Left ventricle myocardium inferior (tissue), 1 donor: ENCODE measurements at regions not wholly inside any gene's neighbourhood (a gene's known extent, or its start where the extent isn't known, plus 50 kb on each side); places are given as distances from the start of the nearest gene placed in this dataset.
A peak's percentile ranks its signal among the peaks of the same experiment; 100 is the strongest.
"Not testable (repeated sequence)": the region's sequence is repeated elsewhere in the genome, so short reads cannot be mapped to it uniquely, and the experiment has no call there.

ENCODE experiments used
- DNase-seq: peaks from one replicate; pipeline ENCODE4 v3.0.0-alpha.2; 2020
- H3K27ac ChIP-seq: fragments of 200-600 bp; replicated peaks from 2 replicates; pipeline ENCODE4 v1.8.0; 2021
- H3K27me3 ChIP-seq: fragments of 200-600 bp; 2 replicates; pipeline ENCODE4 v1.8.0; 2021; ENCODE audit warnings: low read depth
- H3K36me3 ChIP-seq: fragments of 200-600 bp; 2 replicates; pipeline ENCODE4 v1.8.0; 2021
- H3K4me1 ChIP-seq: fragments of 200-600 bp; 2 replicates; pipeline ENCODE4 v1.8.0; 2021
- H3K4me3 ChIP-seq: fragments of 200-600 bp; 2 replicates; pipeline ENCODE4 v1.8.0; 2021; ENCODE audit warnings: mild to moderate bottlenecking, moderate library complexity
- H3K9me3 ChIP-seq: fragments of 200-600 bp; replicated peaks from 2 replicates; pipeline ENCODE4 v1.8.0; 2021
- CTCF ChIP-seq: fragments of 200-600 bp; IDR thresholded peaks from 2 replicates; pipeline ENCODE4 v1.8.0; 2021; ENCODE audit warnings: antibody characterized with exemption, mild to moderate bottlenecking, borderline replicate concordance
- intact Hi-C: fragments of 100-400 bp; cut with micrococcal nuclease; formaldehyde crosslinking; loops from one replicate; pipeline ENCODE4 v1.11.0; 2022
- donor health status: DM: no; HTN: yes; CAD: no; lungs with severe emphysema.

- intact Hi-C loops, result no loop called here
- Histone ChIP-seq H3K4me3 (no peak overlapping the region), H3K4me1 (no peaks in the 10 kb centered on the region), H3K9me3 (no peaks in the 10 kb centered on the region), H3K27me3 (peaks cover 5% of the 10 kb centered on the region), H3K27ac (no peak overlapping the region), H3K36me3 (no peaks in the 10 kb centered on the region)
- no peak for TF ChIP-seq CTCF
- no peak for DNase-seq
These were observed 73.3 kb upstream of the LYZL2 start for GRCh38 chr10:30702860-30703259.

GRCh38 chr10:30701451-30702173 lies 72.1 kb upstream of the LYZL2 start:
- H3K27me3 ChIP-seq, result peaks cover 5% of the 10 kb centered on the region
- H3K27ac ChIP-seq, result no peak overlapping the region
- intact Hi-C loops, result no loop called here
- no peak for DNase-seq
- no peaks in the 10 kb centered on the region for H3K9me3 ChIP-seq
- no peaks in the 10 kb centered on the region for H3K4me1 ChIP-seq
- no peak overlapping the region for H3K4me3 ChIP-seq
- no peak for TF ChIP-seq CTCF
- H3K36me3 ChIP-seq, result no peaks in the 10 kb centered on the region

GRCh38 chr10:30697806-30698205 lies 68.3 kb upstream of the LYZL2 start:
- intact Hi-C loops, result no loop called here
- Histone ChIP-seq H3K4me1 (no peaks in the 10 kb centered on the region), H3K9me3 (no peaks in the 10 kb centered on the region), H3K27me3 (peaks cover 15% of the 10 kb centered on the region), H3K4me3 (no peak overlapping the region), H3K27ac (no peak overlapping the region), H3K36me3 (no peaks in the 10 kb centered on the region)
- TF ChIP-seq CTCF, result no peak
- DNase-seq, result no peak

GRCh38 chr10:30697221-30697620 lies 67.7 kb upstream of the LYZL2 start:
- H3K27ac ChIP-seq, DNase-seq: not testable (repeated sequence)

GRCh38 chr10:30696416-30697185 lies 67.0 kb upstream of the LYZL2 start:
- H3K27ac ChIP-seq, intact Hi-C loops, DNase-seq, H3K4me3 ChIP-seq, H3K4me1 ChIP-seq, H3K9me3 ChIP-seq, H3K36me3 ChIP-seq: not testable (repeated sequence)
- peak; percentile 28 for TF ChIP-seq CTCF
- peaks cover 12% of the 10 kb centered on the region for H3K27me3 ChIP-seq

More at GRCh38 chr10:30697221-30697620, 67.7 kb upstream of the LYZL2 start:
- H3K4me3 ChIP-seq, H3K4me1 ChIP-seq, intact Hi-C loops, H3K9me3 ChIP-seq, H3K36me3 ChIP-seq: not testable (repeated sequence)
- peaks cover 12% of the 10 kb centered on the region for H3K27me3 ChIP-seq

- intact Hi-C loops, H3K4me1 ChIP-seq, H3K27ac ChIP-seq, H3K9me3 ChIP-seq, H3K4me3 ChIP-seq, H3K36me3 ChIP-seq, DNase-seq: not testable (repeated sequence)
- H3K27me3 ChIP-seq, result peaks cover 12% of the 10 kb centered on the region
These were observed 66.1 kb upstream of the LYZL2 start for GRCh38 chr10:30695481-30696236.
